AML-193 (cell line): ENCODE measurements at regions not wholly inside any gene's neighbourhood (a gene's known extent, or its start where the extent isn't known, plus 50 kb on each side); places are given as distances from the start of the nearest gene placed in this dataset.
"Not testable (repeated sequence)": the region's sequence is repeated elsewhere in the genome, so short reads cannot be mapped to it uniquely, and the experiment has no call there.

Experiments used
- DNase-seq, 2 experiments: peaks; one replicate each; lab custom pipeline; 2025; lab: John Stamatoyannopoulos, UW

DNA sequence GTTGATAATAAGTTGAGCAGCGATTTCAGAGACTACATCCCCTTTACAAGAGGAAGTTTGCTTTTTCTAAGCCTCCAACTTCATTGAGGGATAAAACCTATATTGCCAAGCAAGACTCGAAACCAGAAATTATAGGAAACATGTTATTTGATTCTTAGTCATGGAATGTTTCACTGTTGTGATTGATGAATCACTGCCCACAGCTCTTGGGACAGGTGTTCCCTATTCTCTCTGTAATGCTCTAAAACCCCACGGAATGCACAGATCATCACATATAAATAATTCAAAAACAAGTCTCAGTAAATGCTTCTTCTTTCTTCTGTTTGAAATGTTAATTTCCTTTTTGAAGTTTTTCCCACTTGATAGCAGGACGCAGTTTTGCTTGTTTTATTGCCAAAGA, 809.5 kb upstream of the GOT2 start:
- DNase-seq = no peak

DNA sequence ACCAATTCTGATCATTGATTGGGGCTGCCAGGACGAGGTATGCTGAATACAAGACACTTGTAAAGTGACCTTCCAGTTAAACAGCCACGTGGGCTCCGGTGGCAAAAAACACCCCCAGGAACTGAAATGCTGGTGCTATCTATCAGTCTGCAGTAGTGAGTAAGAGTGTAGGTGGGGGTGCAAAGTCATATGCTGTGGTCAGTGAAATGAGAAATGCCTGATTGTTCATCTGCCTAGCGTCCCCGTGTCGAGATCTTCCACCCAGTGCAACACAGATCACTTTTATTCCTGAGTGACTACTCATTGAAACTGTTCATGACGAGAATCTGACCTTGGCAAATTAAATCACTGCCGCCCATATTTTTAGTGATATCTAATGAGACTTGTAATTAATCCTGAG, 806.5 kb upstream of the GOT2 start:
- DNase-seq = no peak

DNA sequence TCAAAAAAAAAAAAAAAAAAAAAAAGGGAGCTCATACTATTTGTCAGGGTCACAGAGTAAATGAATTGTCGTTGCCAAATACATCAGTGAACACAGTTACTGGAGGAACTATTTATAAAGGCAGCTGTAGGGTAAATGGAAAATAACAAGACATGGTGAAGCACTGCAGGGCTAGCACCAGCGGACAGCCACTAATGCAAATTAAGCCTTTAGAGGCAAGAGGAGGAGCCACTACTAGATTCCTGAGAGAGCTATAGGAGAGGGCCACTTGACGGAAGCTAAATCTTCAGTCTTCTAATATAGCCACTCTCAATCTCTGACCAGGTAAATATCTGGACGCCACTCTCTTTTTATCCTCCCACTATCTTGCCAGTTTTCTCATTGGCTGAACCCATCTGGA, 801.2 kb upstream of the GOT2 start:
- no peak for DNase-seq

DNA sequence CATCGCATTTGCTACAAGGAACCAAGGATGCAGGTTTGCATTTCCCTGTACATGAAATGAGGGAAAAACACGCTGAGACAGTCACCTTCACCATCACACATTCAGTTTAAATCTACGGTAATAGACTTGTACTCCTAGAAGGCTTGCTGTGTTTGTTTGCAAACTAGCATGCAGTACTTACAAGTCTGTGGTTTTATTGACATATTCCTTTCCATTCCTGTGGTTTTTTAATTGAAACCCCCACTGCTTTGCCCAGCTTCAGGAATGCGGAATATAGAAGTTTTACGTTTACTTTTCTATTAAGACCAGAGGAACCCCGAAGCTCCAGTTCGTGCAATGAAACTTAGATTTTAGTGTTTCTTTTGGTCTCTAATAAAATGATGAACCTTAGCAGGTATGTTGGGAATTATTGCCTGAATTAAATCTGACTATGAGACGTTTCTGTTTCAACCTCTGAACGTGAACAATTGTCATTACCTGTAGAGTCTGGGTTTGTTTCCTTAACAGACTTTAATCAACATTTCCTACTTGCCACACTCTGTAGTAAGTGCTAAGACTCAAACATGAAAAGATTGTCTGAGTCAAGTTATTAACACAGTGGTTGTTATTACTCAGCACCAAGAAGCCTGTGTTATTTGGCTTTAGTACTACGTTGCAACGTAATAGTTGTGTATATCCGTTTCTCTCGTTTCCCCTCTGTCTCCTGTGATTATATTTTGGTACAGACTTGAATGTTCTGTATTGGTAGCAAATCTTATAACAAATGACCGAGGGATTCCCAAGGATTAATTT, 793.3 kb upstream of the GOT2 start:
- DNase-seq = no peak

DNA sequence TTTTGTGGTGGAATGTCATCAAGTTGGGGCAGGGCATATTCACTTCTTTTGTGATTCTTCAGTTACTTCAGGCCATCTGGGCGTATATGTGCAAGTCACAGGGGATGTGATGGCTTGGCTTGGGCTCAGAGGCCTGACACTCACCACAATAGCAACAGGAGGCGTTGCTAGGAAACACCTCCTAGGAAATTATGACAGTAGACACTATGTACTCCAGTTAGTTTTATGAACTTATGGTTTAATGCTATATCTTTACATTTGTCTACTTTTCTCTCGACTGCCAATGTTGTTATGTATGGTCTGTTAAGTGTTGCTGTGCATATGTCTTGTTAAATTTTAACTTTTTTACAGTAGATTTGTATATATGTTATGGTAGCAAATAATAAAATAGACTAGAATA, 788.7 kb upstream of the GOT2 start:
- DNase-seq = no peak

DNA sequence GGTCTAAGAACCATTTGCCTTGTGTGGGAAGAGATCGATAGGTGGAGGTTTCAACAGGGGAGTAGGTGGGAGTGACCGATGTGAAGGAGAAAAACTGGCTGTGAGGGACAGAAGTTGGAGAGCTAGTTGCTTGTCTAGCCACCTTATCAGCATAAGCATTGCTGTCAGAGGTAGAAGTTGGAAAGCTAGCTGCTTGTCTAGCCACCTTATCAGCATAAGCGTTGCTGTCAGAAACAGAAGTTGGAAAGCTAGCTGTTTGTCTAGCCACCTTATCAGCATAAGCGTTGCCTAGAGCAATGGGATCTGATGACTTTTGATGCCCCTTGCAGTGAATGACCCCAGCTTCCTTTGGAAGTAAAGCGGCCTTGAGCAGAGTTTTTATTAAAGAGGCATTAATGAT, 784.6 kb upstream of the GOT2 start:
- DNase-seq = not testable (repeated sequence)

DNA sequence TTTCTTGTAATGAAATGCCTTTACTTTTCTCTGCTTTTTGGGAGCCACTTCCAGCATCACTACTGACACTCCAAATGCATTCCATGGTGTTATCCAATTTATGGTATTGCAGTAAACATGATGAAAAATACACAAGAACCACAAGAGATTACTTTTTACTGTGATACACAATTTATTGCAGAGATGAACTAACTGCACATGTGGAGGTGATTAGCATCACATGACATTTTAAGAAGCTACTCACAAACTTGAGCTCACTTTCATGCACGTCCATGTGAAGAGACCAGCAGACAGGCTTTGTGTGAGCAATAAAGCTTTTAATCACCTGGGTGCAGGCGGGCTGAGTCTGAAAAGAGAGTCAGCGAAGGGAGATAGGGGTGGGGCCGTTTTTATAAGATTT, 780.5 kb upstream of the GOT2 start:
- DNase-seq = no peak

DNA sequence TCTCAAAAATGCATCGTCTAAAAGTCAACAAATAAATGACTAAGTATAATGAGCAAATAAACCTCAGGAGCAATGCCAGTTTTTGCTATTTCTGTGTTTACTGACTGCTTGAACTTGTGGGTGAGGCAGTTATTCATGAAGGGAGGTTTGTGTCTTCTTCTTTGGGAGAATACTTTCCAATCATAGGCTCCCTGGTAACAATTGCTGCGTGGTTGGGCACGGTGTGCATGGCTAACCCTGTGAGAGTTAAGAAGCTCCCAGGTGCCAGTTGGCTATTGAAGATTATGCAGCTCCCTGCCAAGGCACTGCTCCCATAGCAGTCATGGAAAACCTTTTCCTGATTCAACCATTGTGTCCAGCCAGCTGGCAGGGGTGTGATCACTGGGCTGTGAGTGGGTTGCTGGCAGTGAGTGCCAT, 775.9 kb upstream of the GOT2 start:
- no peak for DNase-seq

DNA sequence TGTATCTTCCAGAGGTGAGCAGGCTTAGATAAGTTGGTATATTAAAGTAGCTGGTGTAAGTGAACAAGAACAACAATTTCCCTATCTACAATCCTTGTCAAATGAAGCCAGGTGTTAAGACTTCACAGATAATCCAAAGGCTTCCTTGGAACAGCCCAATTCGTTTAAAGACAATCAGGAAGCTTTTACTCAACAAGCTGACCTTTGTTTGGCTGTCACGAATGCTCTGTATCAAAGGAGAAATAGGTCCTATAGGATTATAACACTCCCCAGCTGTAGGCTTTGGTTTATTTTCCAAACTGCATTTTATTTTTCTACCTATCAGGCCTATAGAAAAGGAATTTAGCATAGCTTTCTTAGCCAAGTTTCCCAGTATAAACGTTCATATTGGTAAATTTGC, 766.5 kb upstream of the GOT2 start:
- DNase-seq = no peak

DNA sequence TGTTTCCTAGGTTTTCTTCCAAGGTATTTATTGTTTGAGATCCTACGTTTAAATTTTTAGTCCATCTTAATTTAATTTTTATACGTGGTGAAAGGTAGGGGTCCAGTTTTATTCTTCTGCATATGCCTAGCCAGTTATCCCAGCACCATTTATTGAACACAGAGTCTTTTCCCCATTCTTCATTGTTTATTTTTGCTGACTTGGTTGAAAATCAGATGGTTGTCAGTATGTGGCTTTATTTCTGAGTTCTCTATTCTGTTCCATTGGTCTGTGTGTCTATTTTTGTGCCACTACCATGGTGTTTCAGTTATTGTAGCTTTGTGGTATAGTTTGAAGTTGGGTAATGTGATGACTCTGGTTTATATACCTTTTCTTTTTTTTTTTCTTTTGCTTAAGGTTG, 753.0 kb upstream of the GOT2 start:
- no peak for DNase-seq

DNA sequence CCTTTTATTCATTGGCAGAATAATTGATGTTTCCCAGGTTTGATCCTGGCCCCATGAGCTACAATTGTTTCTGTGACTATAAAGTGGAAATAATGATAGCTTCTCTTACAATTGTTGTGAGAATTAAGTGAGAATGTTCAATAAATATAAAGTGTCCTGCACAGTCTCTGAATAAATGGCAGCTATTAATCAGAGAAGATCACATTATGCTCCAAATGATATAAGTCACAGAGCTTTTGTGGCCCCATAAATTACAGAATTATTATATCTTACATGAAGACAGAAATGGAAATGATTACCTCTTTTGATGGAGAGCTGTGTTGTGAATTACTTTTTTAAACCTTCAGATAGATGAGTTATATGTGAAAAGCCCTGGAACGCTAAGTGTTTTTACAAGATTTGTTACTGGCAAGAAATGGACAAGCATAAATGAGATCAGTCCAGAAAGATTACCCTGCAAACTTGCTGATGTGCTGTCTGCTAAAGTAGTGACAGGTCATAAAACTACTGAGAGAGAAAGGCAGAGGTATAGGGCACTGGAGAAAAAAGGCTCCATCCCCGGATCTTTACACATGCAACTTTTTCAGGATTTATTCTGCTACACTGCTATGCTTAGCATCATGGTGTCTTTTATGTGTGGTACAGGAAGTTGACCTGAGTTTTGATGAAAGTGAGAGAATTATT, 750.9 kb upstream of the GOT2 start:
- no peak for DNase-seq

DNA sequence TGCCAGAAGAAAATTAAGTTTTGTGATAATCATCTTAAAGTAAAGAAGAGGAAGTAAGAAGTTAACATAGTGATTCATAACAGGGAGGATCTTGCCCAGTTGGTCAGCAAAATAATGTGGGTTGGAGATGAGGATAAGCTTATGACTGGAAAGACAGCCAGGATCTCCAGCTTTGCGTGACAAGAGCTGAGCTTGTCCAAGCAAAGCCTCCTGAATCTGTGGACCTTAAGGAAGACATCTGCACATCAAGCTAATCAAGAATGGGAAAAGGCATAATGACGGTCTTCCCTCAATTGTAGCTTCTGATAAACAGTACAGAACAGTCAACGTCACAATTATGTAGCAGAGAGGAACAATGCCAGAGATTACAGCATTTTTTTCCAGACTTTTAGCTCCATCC, 744.7 kb upstream of the GOT2 start:
- DNase-seq = no peak

DNA sequence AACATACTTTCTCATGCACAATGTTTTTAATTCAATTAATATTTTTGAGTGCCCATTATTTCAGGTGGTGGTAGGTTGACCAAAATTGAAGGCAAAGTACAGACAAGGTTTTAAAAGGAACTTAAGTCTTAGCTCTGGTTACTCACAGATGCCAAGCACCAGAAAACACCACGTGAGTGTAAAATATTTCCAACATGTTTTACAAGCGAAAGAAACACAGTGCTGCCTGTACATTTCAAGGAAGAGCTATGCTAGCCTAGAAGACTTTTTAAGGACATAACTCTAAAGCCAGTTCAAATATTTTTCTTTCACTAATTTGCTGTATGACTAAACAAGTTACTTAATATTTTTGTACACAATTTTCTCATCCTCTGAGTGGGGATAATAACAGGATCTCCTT, 736.4 kb upstream of the GOT2 start:
- no peak for DNase-seq

DNA sequence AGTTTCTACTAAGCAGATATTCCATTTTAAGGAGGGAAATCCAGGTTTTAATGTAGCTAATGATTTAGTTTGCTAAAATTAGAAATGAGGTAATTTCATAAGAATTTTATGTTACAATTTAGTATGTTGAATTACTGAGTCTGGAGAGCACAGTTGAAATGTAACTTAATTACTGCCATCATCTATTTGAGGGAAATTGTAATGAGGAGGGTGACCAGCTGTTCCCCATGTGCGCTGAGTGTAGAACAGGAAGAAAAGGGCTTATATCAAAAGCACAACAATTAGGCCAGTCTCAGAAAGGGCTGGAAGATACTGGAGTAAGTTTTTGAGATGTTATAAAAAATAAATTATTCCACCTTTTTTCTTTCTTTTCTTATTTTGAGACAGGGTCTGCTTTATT, 735.1 kb upstream of the GOT2 start:
- no peak for DNase-seq

DNA sequence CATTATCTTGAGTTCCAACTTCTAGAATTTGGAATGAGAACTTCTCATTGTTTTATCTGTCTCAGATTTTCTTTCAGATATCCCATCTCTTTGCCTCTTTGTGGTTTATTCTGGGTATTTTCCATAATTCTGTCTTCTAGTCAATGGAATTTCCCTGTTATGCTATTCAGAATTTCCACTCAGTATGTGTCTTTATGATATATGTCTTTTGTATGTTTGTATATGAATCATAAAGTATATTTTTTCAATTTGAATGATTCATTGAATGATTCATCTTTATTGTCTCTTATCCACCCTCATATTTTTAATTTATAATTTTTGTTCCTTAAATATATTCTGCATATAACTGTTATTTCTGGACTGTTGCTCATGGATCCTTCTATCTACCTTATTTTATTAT, 729.7 kb upstream of the GOT2 start:
- DNase-seq = no peak

DNA sequence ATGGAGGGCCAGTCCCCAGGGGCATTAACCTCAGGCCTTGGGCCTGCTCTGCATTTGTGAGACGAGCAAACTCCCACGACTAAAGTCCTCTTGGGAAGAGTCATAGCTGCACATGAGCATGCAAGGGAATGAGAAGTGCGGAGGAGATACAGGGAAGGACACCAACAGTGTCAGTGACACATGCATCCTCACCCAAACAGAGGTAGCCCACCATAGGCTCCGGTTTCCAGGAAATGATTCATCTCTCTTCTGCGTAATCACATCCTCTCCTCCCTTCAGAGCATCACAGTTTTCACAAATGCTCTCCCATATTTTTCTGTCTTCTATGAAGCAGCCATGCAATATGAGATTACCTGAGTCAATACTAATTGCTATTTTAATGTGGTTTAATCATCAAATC, 725.7 kb upstream of the GOT2 start:
- no peak for DNase-seq

DNA sequence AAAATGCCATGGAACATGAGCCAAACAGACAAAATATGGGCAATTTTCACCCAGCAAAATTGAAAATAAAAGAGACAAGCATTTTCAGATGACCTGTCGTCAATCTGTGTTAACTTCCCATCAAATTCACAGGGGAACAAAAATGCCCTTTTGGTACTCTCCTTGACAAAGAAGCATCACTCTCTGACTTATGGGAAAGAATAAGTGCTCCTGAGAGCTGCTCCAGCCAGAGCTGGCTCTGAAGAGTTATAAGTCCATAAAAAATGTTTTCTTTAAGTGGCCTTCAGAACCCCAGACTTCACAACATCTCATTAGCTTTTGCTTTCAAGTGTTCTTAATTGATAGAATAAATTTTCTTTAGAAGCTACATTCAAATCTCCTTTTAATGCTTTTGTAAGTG, 721.4 kb upstream of the GOT2 start:
- no peak for DNase-seq

DNA sequence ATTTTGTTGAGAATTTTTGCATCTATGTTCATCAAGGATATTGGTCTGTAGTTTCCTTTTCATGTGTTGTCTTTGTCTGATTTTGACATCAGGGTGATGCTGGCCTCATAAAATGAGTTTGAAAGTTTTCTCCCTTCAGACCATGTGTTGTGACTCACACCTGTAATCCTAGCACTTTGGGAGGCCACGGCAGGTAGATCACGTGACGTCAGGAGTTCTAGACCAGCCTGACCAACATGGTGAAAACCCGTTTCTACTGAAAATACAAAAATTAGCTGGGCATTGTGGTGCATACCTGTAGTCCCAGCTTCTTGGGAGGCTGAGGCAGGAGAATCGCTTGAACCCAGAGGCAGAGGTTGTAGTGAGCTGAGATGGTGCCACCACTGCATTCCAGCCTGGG, 716.4 kb upstream of the GOT2 start:
- not testable (repeated sequence) for DNase-seq

DNA sequence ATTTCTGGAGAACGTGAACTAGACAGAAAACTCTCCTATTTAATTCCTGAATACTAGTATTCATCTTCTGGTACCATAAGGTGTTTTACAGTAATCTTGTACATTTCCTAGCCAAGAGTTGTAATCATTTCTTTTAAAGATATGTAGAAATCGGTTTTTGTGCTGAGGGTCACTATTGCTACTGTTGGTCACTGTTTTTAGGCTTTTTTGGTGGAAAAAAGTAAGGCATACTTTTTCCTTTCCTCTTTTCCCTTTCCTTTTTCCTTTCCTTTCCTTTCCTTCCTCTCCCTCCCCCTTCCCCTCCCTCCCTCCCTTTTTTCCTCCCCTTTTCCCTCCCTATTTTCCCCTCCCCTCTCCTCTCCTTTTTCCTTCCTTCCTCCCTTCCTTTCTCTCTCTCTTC, 706.4 kb upstream of the GOT2 start:
- no peak for DNase-seq

DNA sequence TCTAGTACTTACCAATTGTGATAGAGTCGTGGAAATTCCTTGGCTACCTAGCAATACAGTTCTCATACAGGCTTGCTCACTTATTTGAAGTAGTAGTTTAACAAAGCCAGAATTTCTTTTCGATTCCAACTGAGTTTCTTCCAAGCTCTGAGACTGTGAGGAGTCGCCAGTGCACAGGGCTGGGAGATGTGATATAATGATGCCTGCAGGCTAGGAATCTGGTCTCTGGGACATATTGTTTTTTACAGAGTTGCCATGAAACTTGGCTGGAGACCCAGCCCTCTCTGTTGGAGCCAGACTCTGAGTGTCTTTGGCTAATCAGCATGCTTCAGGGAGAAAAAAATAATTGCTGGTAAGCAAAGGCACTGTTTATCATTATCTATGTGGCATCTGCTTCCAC, 698.8 kb upstream of the GOT2 start:
- DNase-seq = no peak

DNA sequence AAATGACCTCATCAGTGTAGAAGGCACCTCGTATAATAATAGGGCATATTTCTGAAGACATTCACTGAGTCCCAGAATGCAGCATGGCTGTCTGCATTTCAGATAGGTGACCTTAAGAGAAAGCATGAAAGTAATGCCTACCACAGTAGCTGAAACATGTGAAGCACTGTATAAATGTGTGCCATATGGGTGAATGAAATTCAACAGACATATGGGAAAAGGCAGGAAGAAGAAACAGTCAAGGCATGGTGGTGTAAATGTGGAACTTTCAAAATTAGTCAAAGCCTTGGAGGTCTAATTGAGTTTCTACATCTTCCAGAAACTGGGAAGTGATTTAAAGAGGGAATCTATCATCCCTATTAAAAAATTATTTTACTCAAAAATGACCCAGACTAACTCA, 698.2 kb upstream of the GOT2 start:
- DNase-seq = no peak

DNA sequence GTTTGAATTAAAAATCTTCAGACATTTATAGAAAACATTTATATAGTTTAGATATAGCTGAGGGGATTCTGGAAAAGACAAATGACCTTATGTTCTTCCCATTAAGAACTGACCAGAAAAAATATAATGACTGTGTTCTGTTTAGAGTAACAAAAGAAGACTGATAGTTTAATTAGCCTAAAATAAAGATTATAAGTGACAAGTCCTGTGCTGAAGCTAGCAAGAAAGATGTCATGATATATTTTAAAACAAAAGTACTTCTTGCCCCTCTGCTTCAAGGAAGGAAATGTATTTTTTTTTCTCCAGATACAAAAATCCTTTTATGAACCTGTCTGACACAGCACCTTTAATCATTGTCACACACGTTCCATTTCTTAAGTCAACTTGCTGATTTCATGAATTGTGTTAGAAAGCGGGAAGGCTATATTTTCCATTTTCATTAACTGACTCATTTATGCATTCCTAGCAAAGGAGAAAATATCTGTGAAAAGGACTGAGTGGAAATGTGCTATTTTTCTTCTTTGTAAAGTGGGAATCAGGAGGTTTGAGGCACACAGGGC, 690.7 kb upstream of the GOT2 start:
- DNase-seq = no peak

DNA sequence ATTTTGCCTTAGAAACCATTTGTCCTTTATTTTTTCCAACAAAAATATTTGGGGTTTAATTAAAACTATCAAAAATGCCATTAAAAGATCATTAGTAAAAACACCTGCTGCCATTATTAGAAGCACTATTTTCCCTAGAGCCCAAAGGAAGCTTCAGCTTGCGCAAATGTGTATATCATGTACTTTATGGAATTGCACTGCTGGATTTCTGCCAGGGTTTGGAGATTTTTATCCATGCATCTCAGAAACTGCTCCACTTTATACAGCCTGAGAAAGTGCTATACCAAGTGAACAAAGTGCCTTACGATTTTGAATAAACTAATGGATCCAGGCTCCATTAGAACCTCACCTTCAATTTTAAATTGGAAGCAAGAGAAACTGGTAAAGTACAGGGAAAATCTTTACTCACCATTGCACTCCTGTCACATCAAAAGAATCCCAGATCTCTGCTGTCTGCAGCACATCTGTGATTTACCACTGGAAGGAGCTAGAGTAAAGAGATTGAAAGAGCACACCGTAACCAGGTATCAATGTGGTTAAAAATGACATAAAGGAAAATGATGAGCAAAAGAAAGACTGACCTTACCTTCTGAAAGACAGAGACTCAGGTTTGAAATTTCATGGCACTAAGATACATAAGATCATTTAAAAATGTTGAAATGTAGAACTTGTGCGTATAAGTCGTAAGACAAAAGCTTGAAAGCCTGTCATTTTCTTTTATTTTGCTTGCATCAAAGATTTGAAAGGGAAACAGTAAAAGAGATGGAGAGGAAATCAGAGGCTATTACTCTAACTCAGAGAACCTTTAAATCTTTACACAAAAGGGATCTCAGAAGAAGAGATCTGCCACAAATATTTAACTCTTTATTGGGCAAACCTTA, 678.1 kb upstream of the GOT2 start:
- DNase-seq = no peak
